ENCODE measurements at regions not wholly inside any gene's neighbourhood (a gene's known extent, or its start where the extent isn't known, plus 50 kb on each side); places are given as distances from the start of the nearest gene placed in this dataset.
"Not testable (repeated sequence)": the region's sequence is repeated elsewhere in the genome, so short reads cannot be mapped to it uniquely, and the experiment has no call there.

GRCh38 chr5:108581026-108581425 lies 166.7 kb upstream of the FER start:
- DNase-seq = no peak

- no peak for DNase-seq
These were observed 168.5 kb upstream of the FER start for GRCh38 chr5:108579236-108579635.

DNA sequence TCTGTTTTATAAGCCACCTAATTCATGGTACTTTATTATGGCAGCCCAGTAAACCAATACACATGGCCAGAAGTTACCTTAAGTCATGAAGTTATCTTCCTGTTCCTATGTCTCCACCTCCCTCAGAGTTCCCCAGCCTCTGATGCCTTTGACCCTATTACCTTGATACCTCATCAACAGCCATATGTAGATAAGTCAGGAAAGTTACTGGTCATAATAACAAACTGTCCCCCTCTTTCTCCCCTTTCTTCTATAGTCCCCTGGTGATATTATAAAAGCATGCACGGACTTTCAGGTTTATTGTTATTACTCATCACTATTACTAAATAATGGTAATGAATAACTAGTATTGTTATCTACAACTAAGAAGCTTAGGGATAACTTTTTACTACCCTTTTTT lies 168.9 kb upstream of the FER start:
- DNase-seq = no peak

DNA sequence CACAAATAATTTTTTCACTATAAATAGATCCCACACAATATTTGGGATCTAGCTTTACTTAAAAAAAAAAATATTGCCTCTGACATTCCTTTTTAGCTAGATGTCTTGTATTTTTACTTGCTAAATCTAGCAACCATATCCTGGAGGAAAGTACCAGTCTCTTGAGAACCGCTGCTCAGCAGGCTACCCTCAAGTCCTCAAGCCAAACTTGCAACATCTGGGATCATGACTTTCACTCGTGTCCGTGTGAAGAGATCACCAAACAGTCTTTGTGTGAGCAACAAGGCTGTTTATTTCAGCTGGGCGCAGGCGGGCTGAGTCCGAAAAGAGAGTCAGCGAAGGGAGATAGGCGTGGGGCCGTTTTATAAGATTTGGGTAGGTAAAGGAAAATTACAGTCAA lies 180.3 kb upstream of the FER start:
- DNase-seq = no peak

DNA sequence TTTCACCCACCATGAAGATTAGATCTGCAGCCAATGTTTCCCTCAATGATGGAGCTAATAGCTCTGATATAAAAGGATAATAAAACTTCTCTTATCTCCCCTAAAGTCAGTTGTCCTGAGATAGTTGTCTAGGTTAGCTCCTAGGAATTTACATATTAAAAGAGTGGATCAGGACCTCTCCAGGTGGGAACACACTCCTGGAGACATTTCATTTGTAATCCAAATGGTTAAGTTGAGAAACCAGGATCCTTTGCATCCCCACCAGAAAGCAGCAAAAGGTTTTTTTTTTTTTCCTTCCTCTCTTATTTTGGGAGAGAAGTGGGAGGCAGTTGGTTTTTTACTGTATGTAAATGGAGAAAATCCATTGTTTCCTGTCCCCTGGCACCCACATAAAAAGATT lies 182.5 kb upstream of the FBXL17 start:
- DNase-seq = no peak

- no peak for DNase-seq
These were observed 180.2 kb upstream of the FBXL17 start for GRCh38 chr5:108562205-108562454.

DNA sequence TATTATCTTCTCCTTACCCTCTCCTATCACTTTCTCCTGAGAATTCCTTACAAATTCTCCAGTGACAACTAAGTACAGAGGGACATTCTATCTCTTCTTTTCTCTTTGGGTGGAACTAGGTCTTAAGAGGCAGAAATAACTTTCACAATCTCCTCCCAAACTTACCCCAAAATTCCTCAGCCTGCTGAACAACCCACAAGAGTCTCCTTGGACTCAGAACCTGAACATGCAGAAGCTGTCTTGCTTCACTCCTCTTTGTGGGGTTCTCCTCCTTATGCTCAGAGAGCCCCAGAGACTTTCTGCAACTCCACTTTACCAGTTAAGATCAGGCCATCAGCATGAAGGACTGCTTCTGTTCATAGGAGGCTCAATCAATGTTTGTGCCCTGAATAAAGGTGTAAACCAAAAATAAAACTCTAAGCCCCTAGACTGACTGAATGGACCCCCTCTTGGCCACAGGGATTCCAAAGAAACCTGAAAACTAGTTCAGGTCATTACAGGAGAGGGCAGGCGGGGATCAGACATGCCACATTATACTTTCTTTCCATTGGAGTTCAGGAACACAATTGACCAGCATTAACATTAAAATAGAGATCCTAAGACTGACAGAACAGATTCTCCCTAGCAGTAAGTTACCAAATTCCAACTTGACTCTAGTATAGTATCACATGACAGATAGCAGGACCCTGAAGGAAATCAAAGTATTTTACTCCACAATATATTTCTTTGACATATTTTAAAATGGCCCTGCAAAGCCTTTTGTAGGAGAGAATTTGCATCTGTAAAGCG lies 179.7 kb upstream of the FBXL17 start:
- no peak for DNase-seq

- no peak for DNase-seq
These were observed 178.7 kb upstream of the FBXL17 start for GRCh38 chr5:108560581-108560980.

- DNase-seq = no peak
These were observed 178.3 kb upstream of the FBXL17 start for GRCh38 chr5:108560166-108560565.

DNA sequence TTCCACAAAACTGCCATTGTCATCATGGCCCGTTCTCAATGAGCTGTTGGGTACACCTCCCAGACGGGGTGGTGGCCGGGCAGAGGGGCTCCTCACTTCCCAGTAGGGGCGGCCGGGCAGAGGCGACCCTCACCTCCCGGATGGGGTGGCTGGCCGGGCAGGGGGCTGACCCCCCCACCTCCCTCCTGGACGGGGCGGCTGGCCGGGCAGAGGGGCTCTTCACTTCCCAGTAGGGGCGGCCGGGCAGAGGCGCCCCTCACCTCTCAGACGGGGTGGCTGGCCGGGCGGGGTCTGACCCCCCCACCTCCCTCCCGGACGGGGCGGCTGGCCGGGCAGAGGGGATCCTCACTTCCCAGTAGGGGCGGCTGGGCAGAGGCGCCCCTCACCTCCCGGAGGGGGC lies 176.9 kb upstream of the FBXL17 start:
- DNase-seq = not testable (repeated sequence)

- DNase-seq = not testable (repeated sequence)
These were observed 176.2 kb upstream of the FBXL17 start for GRCh38 chr5:108558142-108558541.

- no peak for DNase-seq
These were observed 175.8 kb upstream of the FBXL17 start for GRCh38 chr5:108557686-108558085.

GRCh38 chr5:108556441-108557145 lies 174.7 kb upstream of the FBXL17 start:
- no peak for DNase-seq

DNA sequence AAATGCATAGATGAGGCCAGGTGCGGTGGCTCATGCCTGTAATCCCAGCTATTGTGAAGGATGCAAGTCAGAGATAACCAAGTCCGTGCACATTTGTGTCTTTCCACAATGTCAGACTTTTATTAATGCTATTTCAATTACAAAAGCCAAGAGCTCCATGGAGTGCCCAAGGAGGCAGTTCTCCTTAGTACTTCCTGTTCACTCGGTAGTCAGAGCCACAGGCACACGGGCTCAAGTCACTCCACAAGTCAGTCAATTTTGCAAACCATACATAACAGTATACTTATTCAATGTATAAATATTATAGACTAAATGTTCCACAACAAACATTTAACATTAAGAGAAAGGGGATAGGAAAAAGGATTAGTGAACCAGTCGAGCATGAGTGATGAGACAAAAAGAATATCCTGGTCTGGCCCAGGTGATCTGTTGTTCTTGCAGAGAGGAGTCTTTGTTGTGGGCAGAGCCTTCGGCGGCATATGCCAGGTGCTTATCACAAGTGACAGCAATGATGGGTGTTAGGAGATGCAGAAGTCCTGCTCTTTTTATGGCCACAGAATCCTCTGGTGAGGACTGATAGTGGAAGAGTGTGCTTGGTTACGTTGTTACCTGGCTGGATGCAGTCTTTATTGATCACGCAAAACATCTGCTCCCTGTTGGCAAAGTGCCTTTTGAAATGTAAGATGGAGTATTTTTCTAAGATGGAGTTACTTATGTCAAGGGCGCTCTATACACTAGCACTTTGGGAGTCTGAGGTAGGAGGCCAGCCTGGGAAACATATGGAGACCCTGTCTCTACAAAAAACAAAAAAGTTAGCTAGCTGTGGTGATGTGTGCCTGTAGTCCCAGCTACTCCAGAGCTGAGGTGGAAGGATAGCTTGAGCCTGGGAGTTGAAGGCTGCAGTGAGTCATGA lies 167.0 kb upstream of the FBXL17 start:
- no peak for DNase-seq

- no peak for DNase-seq
These were observed 165.0 kb upstream of the FBXL17 start for GRCh38 chr5:108546939-108547338.

- DNase-seq = no peak
These were observed 163.4 kb upstream of the FBXL17 start for GRCh38 chr5:108545301-108545700.

GRCh38 chr5:108543486-108543885 lies 161.6 kb upstream of the FBXL17 start:
- no peak for DNase-seq

- DNase-seq = no peak
These were observed 159.9 kb upstream of the FBXL17 start for GRCh38 chr5:108541836-108542235.

- no peak for DNase-seq
These were observed 154.4 kb upstream of the FBXL17 start for GRCh38 chr5:108536321-108536720.

DNA sequence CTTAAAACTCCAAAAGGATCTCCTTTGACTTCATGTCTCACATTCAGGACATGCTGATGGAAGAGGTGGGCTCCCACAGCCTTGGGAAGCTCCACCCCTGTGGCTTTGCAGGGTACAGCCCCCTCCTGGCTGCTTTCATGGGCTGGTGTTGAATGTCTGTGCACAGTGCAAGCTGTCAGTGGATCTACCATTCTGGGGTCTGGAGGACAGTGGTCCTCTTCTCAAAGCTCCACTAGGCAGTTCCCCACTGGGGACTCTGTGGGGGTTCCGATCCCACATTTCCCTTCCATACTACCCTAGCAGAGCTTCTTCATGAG lies 150.2 kb upstream of the FBXL17 start:
- DNase-seq = not testable (repeated sequence)

DNA sequence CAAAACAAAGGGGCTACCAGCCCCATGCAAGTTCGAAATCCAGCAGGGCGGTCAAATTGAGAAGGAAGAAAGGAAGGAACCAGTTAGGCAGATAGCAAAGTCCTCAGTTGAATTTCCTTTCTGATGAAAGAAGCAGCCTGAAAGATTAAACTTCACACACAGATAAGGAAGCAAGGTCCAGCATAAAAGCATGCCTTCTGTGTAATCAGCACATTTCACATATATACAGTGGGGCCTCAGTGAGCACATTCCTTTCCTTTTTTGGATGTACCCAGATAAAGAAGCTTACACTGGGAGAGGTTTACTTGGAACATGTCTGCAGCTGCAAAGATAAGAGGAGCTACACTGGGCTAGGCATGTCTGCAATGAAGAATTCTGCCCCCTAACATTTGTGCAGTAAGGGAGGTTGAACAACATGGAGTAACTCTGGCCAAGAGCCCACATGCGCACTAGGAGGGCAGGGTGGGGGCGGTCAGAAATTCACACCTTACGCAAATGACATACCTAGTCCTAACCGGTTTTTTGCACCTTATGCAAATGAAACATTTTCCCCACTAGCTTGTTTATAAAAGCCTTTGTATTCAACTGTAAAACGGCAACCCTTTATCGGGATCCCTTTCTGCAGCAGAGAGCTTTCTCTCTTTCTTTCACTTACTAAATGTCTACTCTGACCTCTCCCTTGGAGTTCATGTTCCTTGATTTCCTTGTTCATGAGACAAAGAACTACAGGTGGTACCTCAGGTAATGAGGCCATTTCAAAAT lies 149.7 kb upstream of the FBXL17 start:
- no peak for DNase-seq

GRCh38 chr5:108530706-108531105 lies 148.8 kb upstream of the FBXL17 start:
- DNase-seq = no peak

DNA sequence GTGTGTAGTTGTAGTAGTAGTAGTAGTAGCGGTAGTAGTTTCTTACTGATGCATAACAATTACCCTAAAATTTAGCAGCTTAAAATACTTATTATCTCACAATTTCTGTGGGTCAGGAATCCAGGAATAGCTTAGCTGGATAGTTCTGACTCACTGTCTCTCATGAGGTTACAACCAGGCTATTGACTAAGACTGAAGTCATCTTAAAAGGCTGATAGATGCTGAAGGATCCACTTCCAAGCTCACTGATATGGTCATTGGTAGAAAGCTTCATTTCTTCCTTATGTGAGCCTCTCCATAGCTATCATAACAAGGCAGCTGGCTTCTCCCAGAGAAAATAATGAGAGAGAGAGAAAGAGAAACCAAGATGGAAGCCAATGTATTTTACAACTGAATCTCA lies 147.5 kb upstream of the FBXL17 start:
- DNase-seq = no peak

Data from activated effector memory CD4-positive, alpha-beta T cell treated with anti-CD3 and anti-CD28 coated beads, Interleukin-2, amount 50 U/mL, for 16 hours (primary cell).